ENCODE measurements at regions not wholly inside any gene's neighbourhood (a gene's known extent, or its start where the extent isn't known, plus 50 kb on each side); places are given as distances from the start of the nearest gene placed in this dataset.

GRCh38 chr22:49161002-49161850 is 666.4 kb downstream of the BRD1 start:
- POLR2A ChIA-PET, result no interaction called here

GRCh38 chr22:49160261-49161001 is 667.2 kb downstream of the BRD1 start:
- TF ChIP-seq ZFHX2 (tag by site-specific recombination; conservative IDR thresholded peaks at IDR 0.05) (no peak), SALL2 (tag by site-specific recombination; IDR thresholded peaks at IDR 0.05; ENCODE audit: borderline replicate concordance) (no peak), SCRT1 (tag by site-specific recombination; IDR thresholded peaks at IDR 0.05; ENCODE audit: borderline replicate concordance) (no peak)
- POLR2A ChIA-PET, result no interaction called here

More at GRCh38 chr22:49161002-49161850, 666.4 kb downstream of the BRD1 start:
- Histone ChIP-seq H3K27ac (ENCODE audit: extremely low read depth, low read depth, low read length) (no peak overlapping the region), H3K36me3 (ENCODE audit: control insufficient read depth in 2 of 2, insufficient read depth in 1 of 2, low read length in 2 of 2) (no peaks in the 10 kb centered on the region), H3K4me3 (ENCODE audit: low read depth, low read length) (no peak overlapping the region), H3K9me3 (ENCODE audit: control insufficient read depth, insufficient read depth, low read depth, low read length) (no peaks in the 10 kb centered on the region), H3K4me1 (ENCODE audit: control insufficient read depth, insufficient read depth, low read length) (no peaks in the 10 kb centered on the region)
- no peak for TF ChIP-seq ZNF768 (tag by site-specific recombination; IDR thresholded peaks at IDR 0.05)
- no peak for TF ChIP-seq ZNF704 (tag by site-specific recombination; IDR thresholded peaks at IDR 0.05)
- no peak for TF ChIP-seq SP2 (tag by site-specific recombination; IDR thresholded peaks at IDR 0.05)
- TF ChIP-seq, protein P1, sequence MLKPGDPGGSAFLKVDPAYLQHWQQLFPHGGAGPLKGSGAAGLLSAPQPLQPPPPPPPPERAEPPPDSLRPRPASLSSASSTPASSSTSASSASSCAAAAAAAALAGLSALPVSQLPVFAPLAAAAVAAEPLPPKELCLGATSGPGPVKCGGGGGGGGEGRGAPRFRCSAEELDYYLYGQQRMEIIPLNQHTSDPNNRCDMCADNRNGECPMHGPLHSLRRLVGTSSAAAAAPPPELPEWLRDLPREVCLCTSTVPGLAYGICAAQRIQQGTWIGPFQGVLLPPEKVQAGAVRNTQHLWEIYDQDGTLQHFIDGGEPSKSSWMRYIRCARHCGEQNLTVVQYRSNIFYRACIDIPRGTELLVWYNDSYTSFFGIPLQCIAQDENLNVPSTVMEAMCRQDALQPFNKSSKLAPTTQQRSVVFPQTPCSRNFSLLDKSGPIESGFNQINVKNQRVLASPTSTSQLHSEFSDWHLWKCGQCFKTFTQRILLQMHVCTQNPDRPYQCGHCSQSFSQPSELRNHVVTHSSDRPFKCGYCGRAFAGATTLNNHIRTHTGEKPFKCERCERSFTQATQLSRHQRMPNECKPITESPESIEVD (tag by site-specific recombination; IDR thresholded peaks at IDR 0.05), result no peak
- TF ChIP-seq ZIC2 (tag by site-specific recombination; IDR thresholded peaks at IDR 0.05), result no peak
- TF ChIP-seq ZNF266 (tag by site-specific recombination; IDR thresholded peaks at IDR 0.05; ENCODE audit: low read depth), result no peak
- TF ChIP-seq ZNF19 (tag by site-specific recombination; IDR thresholded peaks at IDR 0.05; ENCODE audit: low read depth), result no peak
- TF ChIP-seq ZNF112 (tag by site-specific recombination; IDR thresholded peaks at IDR 0.05), result no peak
- no peak for TF ChIP-seq ZNF140 (tag by site-specific recombination; IDR thresholded peaks at IDR 0.05)
- TF ChIP-seq ZNF501 (tag by site-specific recombination; IDR thresholded peaks at IDR 0.05), result no peak
- no peak for TF ChIP-seq ZNF416 (tag by site-specific recombination; IDR thresholded peaks at IDR 0.05)
- no peak for TF ChIP-seq AEBP2 (tag by site-specific recombination; IDR thresholded peaks at IDR 0.05; ENCODE audit: borderline replicate concordance)
- no peak for TF ChIP-seq ZNF155 (tag by site-specific recombination; IDR thresholded peaks at IDR 0.05)
- TF ChIP-seq WT1 (tag by site-specific recombination; IDR thresholded peaks at IDR 0.05), result no peak
- TF ChIP-seq GLI4 (tag by site-specific recombination; IDR thresholded peaks at IDR 0.05), result no peak
- TF ChIP-seq KLF16 (tag by site-specific recombination; IDR thresholded peaks at IDR 0.05), result no peak
- TF ChIP-seq ZFP3 (tag by site-specific recombination; IDR thresholded peaks at IDR 0.05; ENCODE audit: low read depth), result no peak
- CTCF ChIA-PET, result no interaction called here

More at GRCh38 chr22:49160261-49161001, 667.2 kb downstream of the BRD1 start:
- H3K36me3 ChIP-seq (ENCODE audit: control insufficient read depth in 2 of 2, insufficient read depth in 1 of 2, low read length in 2 of 2), result no peaks in the 10 kb centered on the region
- H3K9me3 ChIP-seq (ENCODE audit: control insufficient read depth, insufficient read depth, low read depth, low read length), result no peaks in the 10 kb centered on the region
- no peak overlapping the region for H3K27ac ChIP-seq (ENCODE audit: extremely low read depth, low read depth, low read length)
- CTCF ChIA-PET, result no interaction called here
- H3K4me1 ChIP-seq (ENCODE audit: control insufficient read depth, insufficient read depth, low read length), result no peaks in the 10 kb centered on the region
- no peak overlapping the region for H3K4me3 ChIP-seq (ENCODE audit: low read depth, low read length)
